ENCODE measurements at regions not wholly inside any gene's neighbourhood (a gene's known extent, or its start where the extent isn't known, plus 50 kb on each side); places are given as distances from the start of the nearest gene placed in this dataset.

GRCh38 chr10:4074545-4075407, 289.8 kb upstream of the KLF6 start:
- no peak for DNase-seq (ENCODE audit: low spot score)

- no peak for DNase-seq (ENCODE audit: low spot score)
These were observed 288.9 kb upstream of the KLF6 start for GRCh38 chr10:4073912-4074311.

DNA sequence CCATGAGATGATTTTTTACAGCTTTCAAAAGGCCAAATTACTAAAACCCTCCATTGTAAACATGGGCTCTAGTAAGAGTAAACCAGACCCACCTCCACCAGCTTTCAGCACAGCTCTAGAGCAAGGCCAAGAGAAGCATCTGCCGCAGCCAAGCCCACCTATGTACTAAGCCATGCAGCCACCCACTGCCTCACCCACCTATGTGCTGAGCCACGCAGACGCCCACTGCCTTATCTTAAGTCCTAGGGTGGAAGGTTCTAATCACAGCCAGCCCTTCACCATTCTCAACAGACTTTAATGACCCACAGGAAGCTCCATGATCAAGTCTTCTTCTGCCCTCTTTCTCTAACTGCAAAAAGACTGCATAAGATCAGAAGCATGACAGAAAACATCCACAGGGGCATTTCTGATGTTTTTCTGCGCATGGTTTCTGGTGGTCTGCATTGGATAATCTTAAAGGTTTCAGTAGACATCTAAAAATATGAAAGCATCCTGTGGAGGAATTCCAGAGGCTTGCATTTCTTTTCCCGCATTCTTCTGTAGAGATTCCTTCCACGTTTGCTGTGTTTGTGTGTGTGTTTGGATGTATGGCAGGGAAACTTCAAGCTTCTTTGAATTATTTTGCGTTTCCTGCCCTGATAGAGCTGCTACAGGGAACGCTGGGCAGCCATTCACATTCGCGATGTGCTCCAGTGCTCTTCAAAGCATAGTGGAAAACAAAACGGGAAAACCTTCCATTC, 286.1 kb upstream of the KLF6 start:
- no peak for DNase-seq (ENCODE audit: low spot score)

GRCh38 chr10:4070184-4070583, 285.2 kb upstream of the KLF6 start:
- DNase-seq (ENCODE audit: low spot score) = no peak

- no peak for DNase-seq (ENCODE audit: low spot score)
These were observed 284.5 kb upstream of the KLF6 start for GRCh38 chr10:4069491-4069890.

DNA sequence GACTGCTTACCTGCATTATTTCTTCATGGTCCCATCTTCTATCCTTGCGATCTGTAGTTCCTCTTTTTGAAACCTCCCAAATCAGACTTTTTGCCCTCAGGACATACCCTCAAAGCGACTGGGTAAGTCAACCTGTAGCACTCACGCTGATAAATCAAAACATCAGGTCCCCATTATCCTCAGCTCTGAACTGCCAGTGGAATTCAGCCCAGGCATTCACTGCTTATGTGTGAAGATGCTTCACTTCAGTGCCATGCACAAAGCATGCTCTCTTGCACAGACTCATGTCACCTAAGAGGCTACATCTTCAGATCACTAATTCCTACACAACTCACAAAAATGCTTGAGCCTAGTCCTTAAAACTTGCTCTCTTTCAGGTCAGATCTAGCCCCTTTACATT, 283.6 kb upstream of the KLF6 start:
- DNase-seq (ENCODE audit: low spot score) = no peak

- DNase-seq (ENCODE audit: low spot score) = no peak
These were observed 283.0 kb upstream of the KLF6 start for GRCh38 chr10:4067931-4068561.

DNA sequence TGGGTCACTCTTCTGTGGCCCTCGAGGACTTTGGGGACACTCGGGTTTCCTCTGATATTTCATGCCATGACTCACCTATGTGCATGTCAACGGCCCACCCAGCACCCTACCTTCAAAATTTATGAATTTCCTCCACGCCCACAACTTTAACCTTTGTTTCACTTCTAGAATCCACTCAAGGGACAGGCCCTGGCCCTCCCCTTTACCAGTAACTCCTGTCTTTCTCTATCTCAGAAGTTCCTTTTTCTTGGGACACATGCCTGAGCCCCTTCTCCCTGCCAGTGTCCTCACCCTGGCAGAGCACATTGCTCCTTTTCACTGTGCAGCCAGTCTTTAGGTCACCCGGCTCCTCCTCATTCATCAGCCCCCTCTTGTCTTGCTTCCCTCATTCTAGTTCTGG, 282.5 kb upstream of the KLF6 start:
- no peak for DNase-seq (ENCODE audit: low spot score)

- no peak for DNase-seq (ENCODE audit: low spot score)
These were observed 281.8 kb upstream of the KLF6 start for GRCh38 chr10:4066581-4067390.

- no peak for DNase-seq (ENCODE audit: low spot score)
These were observed 279.5 kb upstream of the KLF6 start for GRCh38 chr10:4064489-4064888.

GRCh38 chr10:4063717-4064116, 278.7 kb upstream of the KLF6 start:
- no peak for DNase-seq (ENCODE audit: low spot score)

DNA sequence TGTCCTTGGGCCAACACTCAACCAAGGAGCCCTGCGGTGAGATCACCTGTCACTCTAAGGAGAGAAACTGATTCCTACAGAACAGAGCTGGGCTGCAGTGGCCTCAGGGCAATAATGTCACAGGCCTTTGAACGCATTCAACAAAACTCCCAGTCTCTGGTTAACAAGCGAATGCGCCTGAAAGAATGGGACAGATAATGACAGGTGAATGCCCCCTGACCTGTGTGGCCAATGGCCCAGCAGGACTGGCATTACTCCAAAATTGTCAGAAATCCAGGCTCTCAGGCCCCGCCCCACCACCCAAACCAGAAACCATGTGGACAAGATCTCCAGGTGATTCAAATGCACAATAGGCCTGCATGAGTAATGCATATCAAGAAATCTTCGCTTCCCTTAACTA, 277.7 kb upstream of the KLF6 start:
- no peak for DNase-seq (ENCODE audit: low spot score)

GRCh38 chr10:4062072-4062471, 277.1 kb upstream of the KLF6 start:
- no peak for DNase-seq (ENCODE audit: low spot score)

DNA sequence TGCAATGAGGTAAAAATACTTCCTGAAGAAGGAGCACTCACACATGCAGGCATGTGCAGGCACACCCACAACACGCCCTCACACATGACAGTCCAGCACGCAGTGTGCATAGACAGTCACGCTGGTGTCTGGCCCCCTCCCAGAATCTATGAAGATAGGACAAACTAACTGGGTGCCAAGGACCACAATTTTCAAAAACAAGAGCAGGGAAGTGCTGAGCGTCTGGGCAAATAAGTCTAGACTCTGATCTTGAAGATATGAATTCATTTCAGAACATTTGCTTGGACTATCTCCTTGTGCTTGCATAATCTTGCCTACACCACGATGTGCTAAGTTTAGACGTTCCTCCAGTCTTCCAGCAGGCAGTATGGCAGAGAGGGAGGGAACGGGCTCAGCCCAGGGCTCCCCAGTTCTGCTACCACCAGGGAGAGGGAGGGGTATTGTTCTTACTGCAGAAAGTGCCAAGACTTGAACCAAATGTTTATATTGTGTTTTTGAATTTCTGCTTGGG, 276.5 kb upstream of the KLF6 start:
- no peak for DNase-seq (ENCODE audit: low spot score)

- DNase-seq (ENCODE audit: low spot score) = no peak
These were observed 274.6 kb upstream of the KLF6 start for GRCh38 chr10:4059471-4060138.

DNA sequence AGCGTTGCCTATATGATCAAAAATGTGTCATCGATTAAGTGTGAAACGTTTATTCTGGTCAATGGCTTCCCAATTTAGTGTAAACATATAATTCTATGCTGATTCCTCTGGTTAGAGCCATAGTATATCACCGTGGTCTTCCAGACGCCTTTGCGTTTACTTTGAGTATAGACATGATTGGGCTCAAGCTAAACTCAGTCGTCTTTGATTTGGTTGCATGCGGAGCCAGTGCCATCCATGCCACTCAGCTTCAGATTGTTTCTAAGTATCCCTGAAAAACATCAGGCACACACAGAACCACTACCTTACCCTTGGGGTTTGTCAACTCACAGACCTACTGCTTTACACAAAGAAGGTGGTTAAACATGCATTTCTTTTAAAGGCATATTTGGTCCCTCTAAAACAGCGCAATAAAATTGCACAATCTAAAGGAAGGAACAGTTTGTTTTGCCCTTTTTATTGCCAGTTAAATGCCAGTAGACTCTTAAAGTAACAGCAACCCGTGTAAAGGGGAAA, 273.6 kb upstream of the KLF6 start:
- no peak for DNase-seq (ENCODE audit: low spot score)

DNA sequence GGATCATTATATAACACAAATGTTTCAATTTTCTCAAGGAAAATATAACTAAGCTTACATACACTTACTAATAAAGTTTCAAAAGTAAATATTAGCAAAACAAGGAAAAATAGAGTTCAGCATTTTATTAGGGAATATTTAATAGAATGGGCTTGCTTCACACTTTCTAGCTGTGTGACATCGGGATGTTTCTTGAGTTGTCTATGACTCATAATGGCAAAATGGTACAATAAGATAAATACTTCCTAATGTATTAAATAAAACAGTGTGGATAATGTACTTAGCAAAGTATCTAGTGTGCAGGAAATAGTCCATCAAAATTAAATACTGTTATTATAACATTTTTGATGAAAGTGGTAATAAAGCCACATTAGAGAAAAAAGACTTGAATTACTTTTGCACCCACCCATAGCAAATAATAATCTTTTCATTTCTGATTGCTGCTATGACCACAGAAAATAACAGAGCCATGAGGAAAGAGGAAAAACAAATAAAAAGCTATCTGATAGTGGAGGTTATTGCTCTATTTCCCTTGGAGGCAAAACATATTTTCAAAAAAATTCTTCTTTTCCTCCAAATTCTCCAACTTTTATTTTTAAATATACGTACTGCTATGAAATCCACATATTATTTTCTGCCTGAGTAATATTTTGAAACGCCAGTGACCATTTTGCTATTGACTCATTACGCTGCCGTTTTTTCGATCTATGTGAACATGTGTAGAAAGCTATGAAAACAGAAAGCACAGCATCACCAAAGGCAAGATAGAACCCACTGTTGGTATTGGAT, 272.9 kb upstream of the KLF6 start:
- no peak for DNase-seq (ENCODE audit: low spot score)

GRCh38 chr10:4057021-4057420, 272.0 kb upstream of the KLF6 start:
- DNase-seq (ENCODE audit: low spot score) = no peak

GRCh38 chr10:4054656-4055435, 269.8 kb upstream of the KLF6 start:
- no peak for DNase-seq (ENCODE audit: low spot score)

- no peak for DNase-seq (ENCODE audit: low spot score)
These were observed 268.9 kb upstream of the KLF6 start for GRCh38 chr10:4053940-4054339.
